HCEC 1CT (cell line): ENCODE measurements at regions not wholly inside any gene's neighbourhood (a gene's known extent, or its start where the extent isn't known, plus 50 kb on each side); places are given as distances from the start of the nearest gene placed in this dataset.
"Not testable (repeated sequence)": the region's sequence is repeated elsewhere in the genome, so short reads cannot be mapped to it uniquely, and the experiment has no call there.

ENCODE experiments used
- DNase-seq: peaks from one replicate; pipeline ENCODE4 v3.0.0-alpha.2; 2017

- no peak for DNase-seq
Measured at GRCh38 chr2:175605640-175606009, 396.4 kb downstream of the LNPK start.

DNA sequence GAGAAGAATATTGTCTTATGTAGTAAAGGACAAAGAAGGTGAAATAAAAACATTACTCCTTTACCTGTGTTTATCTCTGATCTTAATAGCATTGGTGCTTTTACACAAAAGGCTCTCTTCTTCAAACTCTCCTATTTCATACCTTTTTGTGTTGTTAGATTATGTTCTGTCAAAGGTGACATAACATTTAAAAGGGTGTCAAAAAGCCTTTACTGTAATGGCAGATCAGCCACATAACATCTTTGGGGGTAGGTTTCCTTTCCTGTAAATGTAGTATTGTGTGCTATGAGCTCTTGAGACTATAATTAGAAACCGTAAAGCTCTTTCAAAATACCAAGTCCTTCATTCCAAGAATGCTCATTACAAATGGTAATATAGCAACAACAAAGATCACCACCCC, 400.1 kb downstream of the LNPK start:
- no peak for DNase-seq

DNA sequence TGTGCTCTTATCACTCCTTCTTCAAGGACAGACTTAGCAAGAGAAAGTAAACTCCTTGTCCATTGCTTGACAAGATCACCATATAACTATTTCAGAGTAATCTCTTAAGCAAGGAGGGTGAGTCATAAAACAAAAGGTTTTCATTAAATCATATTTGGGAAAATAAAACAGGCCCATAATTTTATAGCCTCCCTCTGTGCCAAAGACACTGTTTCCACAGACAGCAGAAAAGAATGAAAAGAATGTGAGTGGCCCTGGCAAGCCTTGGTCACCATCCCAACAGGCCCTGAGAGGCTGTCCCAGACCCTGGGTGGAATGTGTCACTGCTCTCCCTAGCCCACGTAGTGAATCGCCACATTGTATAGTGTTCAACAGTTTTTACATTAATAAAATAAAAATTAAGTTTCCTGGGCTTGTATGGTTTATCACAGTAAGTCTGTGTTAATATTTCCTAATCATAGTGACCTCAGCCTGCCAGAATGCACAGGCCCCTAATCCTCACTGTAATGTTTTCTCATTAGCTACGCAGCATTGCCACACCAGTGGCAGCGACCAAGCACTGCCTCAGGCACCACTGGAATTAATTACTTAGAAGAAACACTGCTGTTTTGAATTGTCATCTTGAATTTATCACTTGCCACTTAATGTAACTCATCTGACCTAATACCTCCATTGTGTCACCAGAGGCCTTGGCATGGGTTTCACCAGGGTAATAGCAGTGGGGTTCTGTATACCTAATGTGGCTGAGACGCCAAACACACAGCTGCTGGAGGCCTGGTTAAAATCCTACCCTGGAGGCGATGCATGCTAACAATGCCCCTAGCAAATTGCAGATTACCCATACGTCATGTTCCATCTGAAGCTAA, 401.9 kb downstream of the LNPK start:
- DNase-seq: peak; percentile 11

- DNase-seq: no peak
Measured at GRCh38 chr2:175597286-175597685, 404.8 kb downstream of the LNPK start.

DNA sequence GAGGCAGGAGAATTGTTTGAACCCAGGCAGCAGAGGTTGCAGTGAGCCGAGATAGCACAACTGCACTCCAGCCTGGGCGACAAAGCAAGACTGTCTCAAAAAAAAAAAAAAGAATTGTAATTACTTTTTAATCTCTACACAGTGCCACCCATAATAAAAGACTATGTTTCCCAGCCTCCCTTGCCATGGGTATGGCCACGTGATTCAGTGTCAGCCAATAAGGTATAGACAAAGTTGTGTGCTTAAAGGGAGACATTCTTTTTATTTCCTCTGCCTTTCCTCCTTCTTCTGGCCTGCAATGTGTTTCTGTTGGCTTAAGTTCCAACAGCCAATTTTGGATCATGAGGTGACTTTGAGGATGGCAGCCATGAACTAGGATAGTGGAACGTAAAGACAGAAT, 406.9 kb downstream of the LNPK start:
- DNase-seq: no peak

DNA sequence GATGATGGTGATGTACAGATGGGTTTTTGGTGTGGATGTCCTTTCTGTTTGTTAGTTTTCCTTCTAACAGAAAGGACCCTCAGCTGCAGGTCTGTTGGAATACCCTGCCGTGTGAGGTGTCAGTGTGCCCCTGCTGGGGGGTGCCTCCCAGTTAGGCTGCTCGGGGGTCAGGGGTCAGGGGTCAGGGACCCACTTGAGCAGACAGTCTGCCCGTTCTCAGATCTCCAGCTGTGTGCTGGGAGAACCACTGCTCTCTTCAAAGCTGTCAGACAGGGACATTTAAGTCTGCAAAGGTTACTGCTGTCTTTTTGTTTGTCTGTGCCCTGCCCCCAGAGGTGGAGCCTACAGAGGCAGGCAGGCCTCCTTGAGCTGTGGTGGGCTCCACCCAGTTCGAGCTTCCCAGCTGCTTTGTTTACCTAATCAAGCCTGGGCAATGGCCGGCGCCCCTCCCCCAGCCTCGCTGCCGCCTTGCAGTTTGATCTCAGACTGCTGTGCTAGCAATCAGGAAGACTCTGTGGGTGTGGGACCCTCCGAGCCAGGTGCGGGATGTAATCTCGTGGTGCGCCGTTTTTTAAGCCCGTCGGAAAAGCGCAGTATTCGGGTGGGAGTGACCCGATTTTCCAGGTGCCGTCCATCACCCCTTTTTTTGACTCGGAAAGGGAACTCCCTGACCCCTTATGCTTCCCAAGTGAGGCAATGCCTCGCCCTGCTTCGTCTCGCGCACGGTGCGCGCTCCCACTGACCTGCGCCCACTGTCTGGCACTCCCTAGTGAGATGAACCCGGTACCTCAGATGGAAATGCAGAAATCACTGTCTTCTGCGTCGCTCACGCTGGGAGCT, 408.2 kb downstream of the LNPK start:
- not testable (repeated sequence) for DNase-seq

DNA sequence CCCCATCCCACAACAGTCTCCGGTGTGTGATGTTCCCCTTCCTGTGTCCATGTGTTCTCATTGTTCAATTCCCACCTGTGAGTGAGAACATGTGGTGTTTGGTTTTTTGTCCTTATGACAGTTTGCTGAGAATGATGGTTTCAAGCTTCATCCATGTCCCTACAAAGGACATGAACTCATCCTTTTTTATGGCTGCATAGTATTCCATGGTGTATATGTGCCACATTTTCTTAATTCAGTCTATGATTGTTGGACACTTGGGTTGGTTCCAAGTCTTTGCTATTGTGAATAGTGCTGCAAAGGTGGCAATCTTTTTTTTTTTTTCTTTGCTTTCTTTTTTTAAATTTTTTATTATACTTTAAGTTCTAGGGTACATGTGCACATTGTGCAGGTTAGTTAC, 406.7 kb upstream of the ATP5MC3 start:
- DNase-seq: not testable (repeated sequence)

- DNase-seq: no peak
Measured at GRCh38 chr2:175585496-175585895, 404.0 kb upstream of the ATP5MC3 start.

DNA sequence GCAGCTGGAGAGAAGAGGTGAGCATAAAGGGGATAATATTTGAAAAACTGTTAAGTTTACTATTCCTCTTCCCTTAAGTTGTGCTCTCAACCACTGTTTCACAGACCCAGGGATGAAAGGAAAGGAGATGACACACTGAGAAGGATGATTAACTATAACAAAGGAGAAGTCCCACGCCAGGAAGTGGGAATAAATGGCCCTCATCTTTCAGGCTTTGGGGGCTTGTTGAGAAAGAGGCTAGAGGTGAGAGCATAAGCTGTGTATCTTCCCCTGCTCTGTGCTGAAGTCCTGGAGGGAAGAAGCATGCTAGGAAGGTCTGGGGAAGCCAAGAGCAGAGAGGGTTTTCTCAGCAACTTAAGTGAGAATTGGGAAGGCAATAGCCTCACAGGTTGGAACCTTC, 399.1 kb upstream of the ATP5MC3 start:
- no peak for DNase-seq

GRCh38 chr2:175579646-175580045, 398.1 kb upstream of the ATP5MC3 start:
- no peak for DNase-seq

DNA sequence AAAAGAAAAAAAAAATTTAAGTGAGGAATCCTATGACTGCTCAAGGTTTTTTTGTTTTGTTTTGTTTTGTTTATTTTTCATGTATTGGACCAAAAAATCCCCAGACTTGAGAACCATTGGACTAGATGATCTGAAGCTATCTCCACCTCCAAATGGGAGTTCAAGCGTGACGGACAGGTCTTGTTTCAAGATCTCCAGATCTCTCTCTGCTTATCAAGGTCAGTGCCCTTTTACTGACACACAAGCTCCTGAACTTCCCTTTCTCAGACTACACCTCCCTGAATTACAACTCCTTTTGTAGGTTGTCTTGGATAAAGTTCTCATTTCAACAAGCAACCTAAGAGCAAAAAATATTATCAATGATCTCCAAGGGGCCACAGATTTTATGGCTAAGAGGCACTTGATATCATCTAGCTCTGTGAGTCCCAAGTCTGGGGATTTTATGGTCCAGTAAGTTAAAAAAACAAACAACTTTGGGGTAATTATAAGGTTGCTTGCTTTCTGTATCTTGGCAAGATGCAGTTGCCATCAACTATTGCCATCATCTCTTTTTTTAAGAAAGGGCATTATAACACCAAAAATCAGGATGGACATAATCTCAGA, 396.0 kb upstream of the ATP5MC3 start:
- no peak for DNase-seq

- no peak for DNase-seq
Measured at GRCh38 chr2:175576875-175577274, 395.4 kb upstream of the ATP5MC3 start.

DNA sequence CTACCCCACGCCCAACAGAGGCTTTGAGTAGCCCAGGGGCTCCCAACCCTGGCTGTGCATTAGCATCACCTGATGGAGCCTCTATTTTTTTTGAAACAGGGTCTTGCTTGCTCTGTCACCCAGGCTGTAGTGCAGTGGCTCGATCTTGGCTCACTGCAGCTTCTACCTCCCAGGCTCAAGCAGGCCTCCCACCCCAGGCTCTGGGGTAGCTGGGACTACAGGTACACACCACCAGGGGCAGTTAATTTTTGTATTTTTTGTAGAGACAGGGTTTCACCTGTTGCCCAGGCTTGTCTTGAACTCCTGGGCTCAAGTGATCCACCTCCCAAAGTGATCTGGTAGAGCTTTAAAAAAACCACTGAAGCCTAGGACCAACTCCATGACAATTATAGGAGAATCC, 394.8 kb upstream of the ATP5MC3 start:
- no peak for DNase-seq

DNA sequence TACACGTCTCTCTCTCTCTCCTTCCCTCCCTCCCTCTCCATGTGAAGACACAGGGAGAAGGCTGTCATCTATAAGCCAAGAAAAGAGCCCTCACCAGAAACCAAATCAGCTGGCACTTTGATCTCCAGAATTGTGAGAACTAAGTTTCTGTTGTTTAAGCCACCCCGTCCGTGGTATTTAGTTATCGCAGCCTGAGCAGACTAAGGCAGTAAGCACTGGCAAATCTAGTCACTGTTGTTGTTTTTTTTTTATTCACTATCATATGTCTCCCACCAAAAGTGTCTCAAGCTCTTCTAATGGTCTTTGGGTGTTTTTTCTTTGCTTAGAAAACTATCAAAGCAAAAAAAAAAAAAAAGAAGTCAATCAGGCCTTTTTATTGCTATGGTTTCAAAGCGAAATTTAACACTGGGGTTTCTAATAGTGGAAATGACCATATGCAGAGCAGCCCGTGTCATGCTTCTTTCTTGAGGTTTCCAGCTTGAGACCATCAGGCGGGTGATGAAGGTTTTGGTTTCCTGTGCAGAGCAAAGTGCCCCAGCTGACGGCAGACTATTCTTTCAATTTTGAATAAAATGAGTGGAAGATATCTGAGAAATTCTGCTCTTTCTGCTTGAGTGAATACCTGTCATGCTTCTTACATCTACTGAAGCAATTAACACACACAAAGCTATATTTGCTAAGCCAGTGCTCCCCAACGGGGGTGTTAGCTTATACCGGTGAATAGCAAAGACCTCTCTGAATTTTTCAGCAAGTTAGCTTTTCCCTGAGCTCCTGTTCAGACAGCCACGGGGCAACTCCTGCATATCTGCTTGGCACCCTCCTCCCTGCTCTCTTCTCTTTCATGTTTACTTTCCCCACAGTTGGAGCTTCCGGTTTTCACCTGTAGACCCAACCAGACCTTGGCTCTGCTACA, 394.1 kb upstream of the ATP5MC3 start:
- no peak for DNase-seq

- DNase-seq: no peak
Measured at GRCh38 chr2:175574069-175574468, 392.6 kb upstream of the ATP5MC3 start.

DNA sequence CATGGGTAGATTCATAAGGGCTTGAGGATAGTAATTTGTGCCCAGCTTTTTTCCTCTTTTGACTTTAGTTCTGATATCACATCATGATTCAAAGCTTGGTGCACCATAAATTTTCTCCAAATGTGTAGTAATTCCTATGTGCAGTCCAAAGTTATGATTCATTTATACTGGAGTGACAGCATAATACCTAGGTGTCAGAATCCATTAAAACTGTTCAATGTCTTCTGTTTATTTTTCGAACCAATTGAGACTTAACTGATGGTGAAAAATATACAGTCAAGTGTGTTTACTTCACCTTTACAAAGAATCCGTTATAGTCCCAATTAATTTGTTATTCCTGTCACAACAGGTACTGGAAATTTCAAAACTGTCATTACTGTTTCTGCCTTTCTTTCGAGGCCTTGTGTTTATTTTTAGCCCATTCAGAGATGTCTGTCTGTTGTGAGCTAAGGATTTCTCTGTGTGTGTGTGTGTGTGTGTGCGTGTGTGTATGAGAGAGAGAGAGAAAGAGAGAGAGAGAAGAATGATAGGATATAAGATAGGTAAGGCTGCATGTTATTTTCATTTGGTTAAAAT, 389.7 kb upstream of the ATP5MC3 start:
- DNase-seq: no peak

DNA sequence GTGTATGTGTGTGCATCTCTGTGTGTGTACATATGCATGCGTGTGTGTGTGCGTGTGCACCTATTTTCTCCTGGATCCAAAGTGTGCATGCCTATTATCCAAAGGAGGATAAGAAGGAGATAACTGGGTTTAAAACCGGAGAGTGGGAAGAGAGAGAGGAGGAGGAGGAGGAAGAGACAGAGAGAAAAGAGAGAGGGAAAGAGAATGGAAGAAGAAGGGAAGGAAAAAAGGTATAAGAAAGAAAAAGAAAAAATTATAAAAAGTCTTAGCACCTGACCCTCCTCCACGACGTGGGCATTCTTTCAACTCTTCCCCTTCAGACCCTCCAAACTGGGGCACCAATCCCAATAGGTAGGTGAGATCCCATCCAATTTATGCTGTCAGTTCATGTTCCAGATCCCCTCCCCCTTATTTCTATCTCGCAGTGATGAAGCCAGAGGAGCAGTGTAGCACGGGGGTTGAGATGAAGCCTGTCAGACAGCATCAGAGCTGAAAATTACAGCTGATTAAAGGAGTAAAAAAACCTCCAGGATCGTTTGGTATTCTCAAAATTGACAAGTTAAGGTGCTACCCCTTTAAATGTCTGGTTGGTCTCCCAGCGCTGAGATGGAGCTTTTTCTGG, 386.7 kb upstream of the ATP5MC3 start:
- no peak for DNase-seq

DNA sequence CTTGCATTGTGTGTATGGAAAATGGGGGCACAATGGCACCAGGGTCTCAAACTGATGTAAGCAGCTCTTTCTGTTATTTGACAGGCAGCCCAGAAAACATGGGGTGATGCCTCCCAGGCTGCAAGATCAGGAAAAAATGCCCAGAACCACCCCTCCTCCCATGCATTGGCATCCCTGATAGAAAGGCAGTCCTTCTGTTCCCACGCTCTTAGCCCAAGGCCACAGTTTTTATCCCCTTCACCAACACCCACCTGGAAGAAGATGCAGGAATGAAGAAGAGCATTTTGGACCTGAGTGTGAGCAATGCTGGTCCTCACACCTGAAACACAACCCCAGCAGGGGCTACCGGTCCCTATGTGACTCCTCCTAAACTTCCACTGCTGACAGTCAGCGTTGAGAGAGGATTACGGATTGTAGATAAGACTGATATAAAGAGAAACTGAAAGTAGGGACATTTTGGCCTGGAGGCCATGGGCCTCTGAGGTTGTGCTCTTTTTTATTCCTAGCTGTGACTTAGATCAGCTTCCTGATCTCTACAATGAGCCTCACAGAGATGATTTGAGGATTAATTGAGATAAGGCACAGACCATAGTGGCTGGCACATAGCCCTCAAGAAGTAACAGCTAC, 386.0 kb upstream of the ATP5MC3 start:
- no peak for DNase-seq

- no peak for DNase-seq
Measured at GRCh38 chr2:175560521-175561169, 379.1 kb upstream of the ATP5MC3 start.

DNA sequence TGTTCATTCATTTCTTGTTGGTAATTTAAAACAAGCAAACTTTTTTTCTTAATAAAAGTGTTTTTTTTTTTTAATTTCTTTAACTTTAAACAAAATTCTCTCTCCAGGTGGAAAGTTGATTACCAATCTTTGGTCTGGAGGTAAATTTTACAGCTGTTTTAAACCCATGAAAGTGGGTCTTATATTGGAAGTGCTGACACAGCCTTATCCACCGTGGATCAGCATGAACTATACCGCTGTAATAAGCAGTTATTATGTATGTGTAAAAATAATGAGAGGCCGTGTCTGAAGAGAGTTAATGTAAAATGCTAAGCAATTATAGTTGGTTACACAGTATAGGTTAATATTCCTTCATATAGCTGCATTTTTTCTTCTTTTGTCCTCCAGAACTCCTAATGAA, 378.1 kb upstream of the ATP5MC3 start:
- no peak for DNase-seq
